ENCODE measurements at regions not wholly inside any gene's neighbourhood (a gene's known extent, or its start where the extent isn't known, plus 50 kb on each side); places are given as distances from the start of the nearest gene placed in this dataset.

GRCh38 chr18:55996717-55997116 lies 408.7 kb upstream of the TCF4 start:
- no peak overlapping the region for H3K4me3 ChIP-seq (ENCODE audit: low read length)
- TF ChIP-seq CTCF (conservative IDR thresholded peaks at IDR 0.05; ENCODE audit: low read length), result no peak
- DNase-seq (ENCODE audit: low read depth), result no peak

- TF ChIP-seq CTCF (conservative IDR thresholded peaks at IDR 0.05; ENCODE audit: low read length), result no peak
- DNase-seq (ENCODE audit: low read depth), result no peak
- no peak overlapping the region for H3K4me3 ChIP-seq (ENCODE audit: low read length)
Observed at GRCh38 chr18:55990186-55990585, 402.2 kb upstream of the TCF4 start.

- peak; percentile 27 for DNase-seq (ENCODE audit: low read depth)
- no peak for TF ChIP-seq CTCF (conservative IDR thresholded peaks at IDR 0.05; ENCODE audit: low read length)
- H3K4me3 ChIP-seq (ENCODE audit: low read length), result no peak overlapping the region
Observed at GRCh38 chr18:55988537-55988936, 400.5 kb upstream of the TCF4 start.

GRCh38 chr18:55983433-55983832 lies 395.4 kb upstream of the TCF4 start:
- no peak for TF ChIP-seq CTCF (conservative IDR thresholded peaks at IDR 0.05; ENCODE audit: low read length)
- peak; percentile 87 for DNase-seq (ENCODE audit: low read depth)
- peak overlapping the region; percentile 10 for H3K4me3 ChIP-seq (ENCODE audit: low read length)

- H3K4me3 ChIP-seq (ENCODE audit: low read length), result peak overlapping the region; percentile 10
- TF ChIP-seq CTCF (conservative IDR thresholded peaks at IDR 0.05; ENCODE audit: low read length), result no peak
- DNase-seq (ENCODE audit: low read depth), result peak; percentile 57
Observed at GRCh38 chr18:55982992-55983391, 395.0 kb upstream of the TCF4 start.

GRCh38 chr18:55981712-55982475 lies 393.9 kb upstream of the TCF4 start:
- no peak for TF ChIP-seq CTCF (conservative IDR thresholded peaks at IDR 0.05; ENCODE audit: low read length)
- no peak for DNase-seq (ENCODE audit: low read depth)
- no peak overlapping the region for H3K4me3 ChIP-seq (ENCODE audit: low read length)

GRCh38 chr18:55974521-55974920 lies 386.5 kb upstream of the TCF4 start:
- DNase-seq (ENCODE audit: low read depth), result no peak

More at GRCh38 chr18:55974521-55974920, 386.5 kb upstream of the TCF4 start:
- no peak overlapping the region for H3K4me3 ChIP-seq (ENCODE audit: low read length)
- TF ChIP-seq CTCF (conservative IDR thresholded peaks at IDR 0.05; ENCODE audit: low read length), result no peak
